ENCODE measurements at regions not wholly inside any gene's neighbourhood (a gene's known extent, or its start where the extent isn't known, plus 50 kb on each side); places are given as distances from the start of the nearest gene placed in this dataset.

GRCh38 chr5:57842364-57843058, 359.9 kb upstream of the ACTBL2 start:
- Histone ChIP-seq H3K4me1 (no peaks in the 10 kb centered on the region), H3K9me3 (no peaks in the 10 kb centered on the region), H3K4me3 (no peak overlapping the region), H3K27ac (no peak overlapping the region), H3K27me3 (no peaks in the 10 kb centered on the region), H3K36me3 (replicated peaks in 1 of 2; ENCODE audit: insufficient read depth in 1 of 2, low read depth in 2 of 2) (no peaks in the 10 kb centered on the region)
- no peak for TF ChIP-seq POLR2A (IDR thresholded peaks at IDR 0.05)
- TF ChIP-seq CTCF (IDR thresholded peaks at IDR 0.05): no peak
- 77 to 82% methylated on average over 3 of the region's 3 CpGs for WGBS, 2 donors
- no peak for DNase-seq
- intact Hi-C loops (cut with DNase I): no loop called here
- ATAC-seq: no peak

DNA sequence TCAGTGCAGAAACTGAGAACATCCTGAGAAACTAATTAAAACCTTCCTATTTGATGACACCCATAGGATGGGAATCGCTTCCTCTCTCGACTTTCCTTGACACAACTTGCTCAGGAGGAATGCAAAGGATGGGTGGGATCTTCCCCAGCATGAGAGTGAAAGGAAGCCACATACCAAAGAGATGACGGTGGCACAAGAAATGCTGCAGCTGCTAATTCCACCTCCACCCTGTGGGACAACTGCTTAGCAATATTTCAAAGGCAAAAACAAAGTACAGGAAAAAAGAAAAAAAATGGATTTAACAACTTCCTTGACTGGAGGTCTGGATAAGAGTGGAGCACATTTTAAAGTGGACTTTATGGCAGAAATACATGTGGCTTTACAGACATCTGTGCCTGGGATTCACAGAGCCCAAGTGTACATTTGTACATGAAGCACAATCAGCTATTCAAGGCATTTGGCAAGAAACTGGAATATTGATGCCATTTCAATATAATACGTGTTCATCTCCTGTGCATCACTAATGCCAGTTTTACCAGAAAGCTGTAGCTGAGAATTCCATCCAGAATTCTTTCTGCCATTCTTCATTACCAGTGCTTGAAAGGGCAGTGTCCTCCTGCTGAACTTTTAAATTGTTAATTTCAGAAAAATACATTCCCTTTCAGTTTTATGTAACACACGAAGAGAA, 359.2 kb upstream of the ACTBL2 start:
- no peak overlapping the region for H3K4me3 ChIP-seq
- H3K27ac ChIP-seq: no peak overlapping the region
- H3K36me3 ChIP-seq (replicated peaks in 1 of 2; ENCODE audit: insufficient read depth in 1 of 2, low read depth in 2 of 2): no peaks in the 10 kb centered on the region
- WGBS, 2 donors: 44 to 53% methylated on average over 5 of the region's 5 CpGs
- intact Hi-C loops (cut with DNase I): no loop called here
- no peak for ATAC-seq
- TF ChIP-seq POLR2A (IDR thresholded peaks at IDR 0.05): no peak
- TF ChIP-seq CTCF (IDR thresholded peaks at IDR 0.05): no peak
- H3K4me1 ChIP-seq: no peaks in the 10 kb centered on the region
- no peaks in the 10 kb centered on the region for H3K9me3 ChIP-seq
- no peak for DNase-seq
- no peaks in the 10 kb centered on the region for H3K27me3 ChIP-seq

GRCh38 chr5:57839437-57840079, 356.9 kb upstream of the ACTBL2 start:
- 87 to 92% methylated on average over 1 of the region's 1 CpG for WGBS, 2 donors
- DNase-seq: no peak
- Histone ChIP-seq H3K9me3 (no peaks in the 10 kb centered on the region), H3K27ac (no peak overlapping the region), H3K36me3 (replicated peaks in 1 of 2; ENCODE audit: insufficient read depth in 1 of 2, low read depth in 2 of 2) (no peaks in the 10 kb centered on the region), H3K27me3 (no peaks in the 10 kb centered on the region), H3K4me3 (no peak overlapping the region), H3K4me1 (peaks cover 10% of the 10 kb centered on the region)
- intact Hi-C loops (cut with DNase I): no loop called here
- no peak for ATAC-seq
- no peak for TF ChIP-seq POLR2A (IDR thresholded peaks at IDR 0.05)
- no peak for TF ChIP-seq CTCF (IDR thresholded peaks at IDR 0.05)

GRCh38 chr5:57839025-57839424, 356.4 kb upstream of the ACTBL2 start:
- intact Hi-C loops (cut with DNase I): no loop called here

DNA sequence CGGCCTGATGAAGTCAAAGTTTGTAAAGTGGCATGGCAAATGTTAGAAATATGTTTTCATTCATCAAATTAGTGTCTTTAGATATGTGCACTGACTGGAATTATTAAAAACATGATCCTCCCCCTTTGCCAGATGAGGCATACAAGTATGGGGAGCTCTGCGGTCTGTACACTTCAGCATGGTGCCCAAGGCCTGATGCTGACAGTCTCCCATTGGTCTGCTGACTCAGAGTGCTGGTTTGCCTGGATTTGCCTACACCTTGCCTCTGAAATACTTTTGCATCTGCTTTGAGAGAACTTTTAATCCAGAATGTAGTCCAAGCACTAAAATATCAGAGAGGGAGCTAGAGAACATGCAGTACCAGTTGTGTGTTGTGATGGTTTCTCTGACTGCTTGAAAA, 354.3 kb upstream of the ACTBL2 start:
- Histone ChIP-seq H3K9me3 (no peaks in the 10 kb centered on the region), H3K4me1 (peaks cover 30% of the 10 kb centered on the region), H3K4me3 (no peak overlapping the region), H3K27me3 (no peaks in the 10 kb centered on the region), H3K36me3 (replicated peaks in 1 of 2; ENCODE audit: insufficient read depth in 1 of 2, low read depth in 2 of 2) (no peaks in the 10 kb centered on the region), H3K27ac (peak overlapping the region in 1 of 4 donors; percentile 21)
- 79 to 95% methylated on average over 2 of the region's 2 CpGs for WGBS, 2 donors
- no peak for ATAC-seq
- intact Hi-C loops (cut with DNase I): no loop called here
- DNase-seq: no peak
- TF ChIP-seq CTCF (IDR thresholded peaks at IDR 0.05) (no peak), POLR2A (IDR thresholded peaks at IDR 0.05) (no peak)

More at GRCh38 chr5:57839025-57839424, 356.4 kb upstream of the ACTBL2 start:
- DNase-seq (no peak), ATAC-seq (no peak)
- WGBS, 2 donors: 86 to 91% methylated on average over 3 of the region's 3 CpGs
- no peak for TF ChIP-seq POLR2A (IDR thresholded peaks at IDR 0.05)
- H3K9me3 ChIP-seq: no peaks in the 10 kb centered on the region
- peaks cover 16% of the 10 kb centered on the region for H3K4me1 ChIP-seq
- H3K27me3 ChIP-seq: no peaks in the 10 kb centered on the region
- H3K27ac ChIP-seq: no peak overlapping the region
- H3K36me3 ChIP-seq (replicated peaks in 1 of 2; ENCODE audit: insufficient read depth in 1 of 2, low read depth in 2 of 2): no peaks in the 10 kb centered on the region
- H3K4me3 ChIP-seq: no peak overlapping the region
